HG03039 (cell line): ENCODE measurements at regions not wholly inside any gene's neighbourhood (a gene's known extent, or its start where the extent isn't known, plus 50 kb on each side); places are given as distances from the start of the nearest gene placed in this dataset.
"Not testable (repeated sequence)": the region's sequence is repeated elsewhere in the genome, so short reads cannot be mapped to it uniquely, and the experiment has no call there.

Experiments used
- ATAC-seq: cut with Tn5 transposase; IDR thresholded peaks from one replicate; pipeline ENCODE4 v1.9.1; 2021; ENCODE audit warnings: mild to moderate bottlenecking, moderate library complexity; ENCODE audit not compliant: unreplicated experiment

- no peak for ATAC-seq
These were observed 293.0 kb downstream of the RDH14 start for GRCh38 chr2:18267501-18267900.

- ATAC-seq = not testable (repeated sequence)
These were observed 293.8 kb downstream of the RDH14 start for GRCh38 chr2:18266699-18267098.

GRCh38 chr2:18265614-18266586 lies 294.6 kb downstream of the RDH14 start:
- ATAC-seq = no peak

- no peak for ATAC-seq
These were observed 297.9 kb downstream of the RDH14 start for GRCh38 chr2:18262601-18263000.

DNA sequence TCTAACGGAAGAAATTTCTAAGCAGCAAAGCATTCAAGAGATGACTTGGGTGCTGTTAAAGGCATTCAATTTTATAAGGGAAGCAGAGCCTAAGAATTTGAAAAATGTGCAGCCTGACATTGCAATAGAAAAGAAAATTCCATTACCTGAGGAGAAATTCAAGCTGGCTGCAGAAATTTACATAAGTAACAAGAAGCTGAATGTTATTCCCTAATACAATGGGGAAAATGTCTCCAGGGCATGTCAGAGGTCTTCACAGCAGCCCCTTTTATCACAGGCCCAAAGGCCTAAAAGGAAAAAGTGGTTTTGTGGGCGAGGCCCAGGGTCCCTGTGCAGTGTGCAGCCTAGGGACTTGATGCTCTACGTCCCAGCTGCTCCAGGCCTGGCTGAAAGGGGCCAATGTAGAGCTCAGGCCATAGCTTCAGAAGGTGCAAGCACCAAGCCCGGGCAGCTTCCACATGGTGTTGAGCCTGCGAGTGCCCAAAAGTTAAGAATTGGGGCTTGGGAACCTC lies 306.7 kb downstream of the RDH14 start:
- ATAC-seq = no peak

DNA sequence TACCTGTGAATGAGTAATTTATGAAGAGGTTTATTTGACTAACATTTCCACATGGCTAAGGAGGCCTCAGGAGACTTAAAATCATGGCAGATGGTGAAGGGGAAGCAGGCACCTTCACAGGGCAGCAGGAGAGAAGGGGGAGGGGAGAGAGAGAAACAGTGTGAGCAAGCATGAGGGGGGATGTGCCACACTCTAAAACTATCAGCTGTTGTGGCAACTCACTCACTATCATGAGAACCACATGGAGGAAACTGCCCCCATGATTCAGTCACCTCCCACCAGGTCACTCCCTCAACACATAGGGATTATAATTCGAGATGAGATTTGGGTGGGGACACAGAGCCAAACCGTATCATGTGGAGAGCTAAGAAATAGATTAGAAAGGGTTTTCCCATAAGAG lies 309.0 kb downstream of the RDH14 start:
- ATAC-seq = no peak

GRCh38 chr2:18247282-18248110 lies 313.0 kb downstream of the RDH14 start:
- no peak for ATAC-seq

- ATAC-seq = no peak
These were observed 315.1 kb downstream of the RDH14 start for GRCh38 chr2:18245375-18245774.

- ATAC-seq = no peak
These were observed 315.6 kb downstream of the RDH14 start for GRCh38 chr2:18244845-18245244.

DNA sequence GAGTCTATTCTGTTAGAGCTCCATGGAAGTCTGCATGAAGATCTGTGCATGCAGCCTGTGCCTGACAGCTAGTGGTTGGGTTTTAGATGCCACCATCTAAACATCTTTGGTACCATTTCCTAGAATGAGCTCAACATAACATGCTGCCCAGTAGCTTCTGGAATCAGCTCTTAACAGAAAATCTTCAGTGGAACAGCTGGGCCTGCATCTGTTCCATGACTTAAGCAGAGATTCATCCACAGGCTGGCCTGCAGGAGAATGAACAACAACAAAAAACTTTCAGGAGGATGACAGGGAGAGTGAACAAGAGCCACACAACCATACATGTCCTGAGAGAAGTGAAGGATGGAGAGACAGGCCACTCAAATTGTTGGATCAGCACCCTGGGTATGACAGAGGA lies 316.6 kb downstream of the RDH14 start:
- ATAC-seq = no peak

DNA sequence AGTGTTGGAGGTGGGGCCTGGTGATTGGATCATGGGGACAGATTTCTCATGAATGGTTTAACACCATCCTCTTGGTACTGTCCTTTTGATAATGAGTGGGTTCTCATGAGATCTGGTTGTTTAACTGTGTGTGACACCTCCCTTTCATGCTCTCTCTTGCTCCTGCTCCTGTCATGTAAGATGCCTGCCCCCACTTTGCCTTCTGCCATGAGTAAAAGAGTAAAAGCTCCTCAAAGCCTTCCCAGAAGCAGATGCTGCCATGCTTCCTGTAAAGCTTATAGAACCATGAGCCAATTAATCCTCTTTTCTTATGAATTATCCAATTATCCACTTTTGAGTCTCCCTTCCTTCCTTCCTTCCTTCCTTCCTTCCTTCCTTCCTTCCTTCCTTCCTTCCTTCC lies 317.7 kb downstream of the RDH14 start:
- no peak for ATAC-seq

DNA sequence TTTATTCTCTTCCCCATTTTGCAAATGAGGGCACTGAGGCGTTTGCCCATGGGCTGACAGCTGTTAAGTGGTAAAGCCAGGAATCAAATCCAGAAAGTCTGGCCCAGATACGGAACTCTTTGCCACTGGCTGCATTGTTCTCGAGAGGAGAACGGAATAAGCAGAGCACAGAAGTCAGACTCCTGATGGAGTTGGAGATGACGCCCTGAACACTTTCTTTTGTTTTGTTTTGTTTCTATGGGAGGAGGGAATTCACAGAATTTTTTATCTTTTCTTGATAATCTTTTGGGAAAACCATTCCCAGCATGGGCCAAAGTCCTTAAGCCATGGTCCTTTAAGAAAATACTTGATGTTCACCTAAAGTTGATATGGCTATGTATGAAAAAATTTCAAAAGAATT lies 322.2 kb downstream of the RDH14 start:
- ATAC-seq = no peak

DNA sequence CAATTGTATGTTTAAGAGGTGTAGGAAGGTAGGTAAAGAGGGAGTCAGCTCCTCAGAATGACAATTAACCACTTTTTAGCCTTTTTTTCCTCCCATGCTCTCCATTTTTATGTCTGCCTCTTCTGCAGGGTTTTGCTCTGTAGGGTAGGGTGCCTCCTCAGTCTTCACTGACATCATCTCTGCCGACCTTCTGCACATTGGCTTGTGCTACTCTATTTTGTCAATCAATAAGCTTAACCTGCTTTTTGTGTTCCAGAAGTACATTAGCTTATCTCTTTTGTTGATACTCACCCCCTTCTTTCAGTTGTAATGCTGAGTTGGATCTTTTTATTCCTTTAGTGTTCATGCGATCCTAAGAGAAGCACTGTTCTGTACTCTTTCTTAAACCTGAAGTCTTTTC lies 323.2 kb downstream of the RDH14 start:
- no peak for ATAC-seq

GRCh38 chr2:18232731-18233438 lies 327.6 kb downstream of the RDH14 start:
- ATAC-seq = no peak

- no peak for ATAC-seq
These were observed 329.8 kb downstream of the RDH14 start for GRCh38 chr2:18230668-18231067.

DNA sequence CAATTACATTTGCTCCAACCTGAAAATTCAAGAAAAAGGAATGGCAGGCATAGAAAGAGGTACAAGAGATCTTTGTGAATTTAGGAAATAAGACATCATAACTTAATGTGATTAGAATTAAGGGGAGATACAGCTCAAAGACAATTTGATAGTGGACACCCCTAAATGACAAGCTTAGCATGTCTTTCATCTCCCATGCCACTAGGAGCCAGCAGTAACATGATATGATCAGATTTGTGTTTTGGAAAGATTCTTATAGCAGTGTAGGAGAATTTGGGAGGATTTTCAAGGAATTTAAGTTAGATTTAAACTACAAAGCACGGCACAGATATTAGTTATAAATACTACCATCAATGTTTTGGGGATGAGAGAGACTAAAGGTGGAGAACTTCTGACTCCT lies 340.8 kb downstream of the RDH14 start:
- no peak for ATAC-seq

GRCh38 chr2:18218160-18218933 lies 339.9 kb downstream of the KCNS3 start:
- no peak for ATAC-seq

DNA sequence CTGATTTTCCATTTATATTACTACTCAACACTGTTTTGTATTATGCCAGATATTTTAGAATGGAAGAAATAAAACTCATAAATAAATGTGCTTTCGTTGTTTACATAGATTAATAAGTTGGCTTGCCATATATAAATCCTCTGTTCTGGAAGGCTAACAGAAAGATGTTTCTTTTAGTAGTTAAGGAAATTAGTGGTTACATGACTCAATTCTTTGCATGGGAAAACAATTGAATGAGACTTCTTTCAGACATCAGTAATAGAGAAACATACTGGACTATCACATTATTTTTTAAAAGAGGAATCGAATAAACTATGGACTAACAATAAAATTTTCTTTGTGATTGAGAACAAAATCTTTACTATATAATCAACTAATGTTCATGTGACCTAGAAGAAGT lies 336.5 kb downstream of the KCNS3 start:
- no peak for ATAC-seq

- ATAC-seq = no peak
These were observed 335.5 kb downstream of the KCNS3 start for GRCh38 chr2:18213986-18214385.

DNA sequence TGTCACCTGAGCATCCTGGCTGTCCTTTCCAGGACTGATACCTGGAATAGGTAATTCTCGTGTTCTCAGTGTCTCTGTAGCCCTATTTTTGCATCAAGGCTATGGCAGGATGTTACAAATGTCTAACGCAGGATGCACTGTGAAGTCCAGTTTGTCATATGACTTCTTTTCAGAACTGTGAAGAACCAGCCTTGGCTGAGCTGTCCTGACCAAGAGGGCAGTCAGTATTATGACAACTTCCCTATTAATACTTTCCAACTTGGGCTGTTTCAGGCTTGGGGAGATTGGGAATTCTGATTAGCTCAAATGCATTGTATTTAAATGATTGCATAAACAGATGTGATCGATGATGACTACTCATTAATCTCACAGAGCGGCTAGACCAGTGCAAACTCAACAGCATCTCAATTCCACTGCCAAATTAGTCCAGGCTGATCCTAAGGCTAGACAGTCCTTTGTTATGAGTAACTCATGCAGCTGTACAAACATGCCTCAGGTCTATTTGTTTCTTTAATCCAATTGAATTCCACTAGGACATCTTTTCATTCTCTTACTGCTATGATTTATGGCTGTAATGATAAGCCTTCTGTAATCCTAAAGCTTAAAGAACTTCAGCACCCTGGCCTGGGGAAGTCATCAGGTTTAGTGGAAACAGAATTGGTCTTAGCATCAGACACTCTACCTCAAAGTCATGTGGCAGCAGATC lies 331.6 kb downstream of the KCNS3 start:
- no peak for ATAC-seq
